ENCODE measurements at regions not wholly inside any gene's neighbourhood (a gene's known extent, or its start where the extent isn't known, plus 50 kb on each side); places are given as distances from the start of the nearest gene placed in this dataset.

DNA sequence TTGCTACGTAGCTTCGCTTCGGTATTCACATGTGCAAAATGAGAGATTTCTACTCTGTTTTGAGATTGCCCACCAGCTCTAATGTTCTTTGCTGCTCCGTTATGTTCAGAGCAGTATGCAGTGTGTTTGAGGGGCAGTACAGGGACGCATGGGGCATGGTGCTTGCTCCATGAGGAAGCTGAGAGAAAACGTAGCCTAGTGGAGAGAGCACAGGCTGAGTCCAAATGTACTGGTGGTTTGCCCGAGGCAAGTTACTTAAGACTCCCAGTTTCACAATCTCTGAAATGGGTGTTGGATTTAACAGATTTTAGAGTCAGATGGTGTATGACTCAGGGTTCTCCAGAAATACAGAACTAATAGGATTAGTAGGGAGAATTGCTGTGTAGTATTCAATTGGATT lies 310.5 kb downstream of the ETNK1 start:
- Mint-ChIP-seq H3K4me1 (peaks cover 10 to 11% of the 10 kb centered on the region in 2 experiments), H3K36me3 (ENCODE audit: insufficient read depth in 1 of 3, low read depth in 3 of 3) (no peaks in the 10 kb centered on the region), H3K27ac (peak overlapping the region in 1 of 3 experiments; percentile 20; a peak in 2 of 7 replicates), H3K27me3 (ENCODE audit: low read depth) (no peaks in the 10 kb centered on the region), H3K9me3 (no peaks in the 10 kb centered on the region), H3K4me3 (no peak overlapping the region)
- H3K4ac ChIP-seq (ENCODE audit: low read depth, low read length), result no peak overlapping the region
- no peaks in the 10 kb centered on the region for H4K20me1 ChIP-seq (ENCODE audit: control insufficient read depth, insufficient read depth, insufficient read length)
- H3K27me3 ChIP-seq (ENCODE audit: insufficient read depth, low read length), result no peaks in the 10 kb centered on the region
- H2AK5ac ChIP-seq (ENCODE audit: insufficient read length, low read length), result no peak overlapping the region
- H3K18ac ChIP-seq (ENCODE audit: insufficient read length, low read depth, low read length), result no peak overlapping the region
- H2BK120ac ChIP-seq (ENCODE audit: low read depth, low read length, poor library complexity, severe bottlenecking), result no peak overlapping the region
- no peak overlapping the region for H3K27ac ChIP-seq (ENCODE audit: insufficient read length, low read depth, low read length)
- H2AFZ ChIP-seq (ENCODE audit: low read length), result no peak overlapping the region
- no peak overlapping the region for H3K4me2 ChIP-seq (ENCODE audit: insufficient read depth, insufficient read length, low read length)
- no CpG with 5 or more reads among the region's 7 CpGs for WGBS (ENCODE audit: extremely low coverage, insufficient read length, low lambda C conversion rate)
- H3K4me1 ChIP-seq (ENCODE audit: insufficient read depth, low read length), result no peaks in the 10 kb centered on the region
- no peak overlapping the region for H2BK15ac ChIP-seq (ENCODE audit: low read depth, low read length)
- no peaks in the 10 kb centered on the region for H3K23me2 ChIP-seq (ENCODE audit: insufficient read length, low read depth, low read length, poor library complexity, severe bottlenecking)
- H3K79me1 ChIP-seq (ENCODE audit: insufficient read depth, low read depth, low read length, poor library complexity, severe bottlenecking), result no peaks in the 10 kb centered on the region
- no peak overlapping the region for H4K91ac ChIP-seq (ENCODE audit: insufficient read length, low read depth, low read length)
- H3K14ac ChIP-seq (ENCODE audit: insufficient read depth, low read length), result no peak overlapping the region
- no peak overlapping the region for H4K5ac ChIP-seq (ENCODE audit: insufficient read length, low read depth, low read length)
- H3T11ph ChIP-seq (ENCODE audit: low read length), result no peak overlapping the region
- H2BK5ac ChIP-seq (ENCODE audit: insufficient read length, low read length), result no peak overlapping the region
- no peak overlapping the region for H3K23ac ChIP-seq (ENCODE audit: insufficient read length, low read depth, low read length)
- no peaks in the 10 kb centered on the region for H3K9me3 ChIP-seq (ENCODE audit: control insufficient read depth, low read depth, low read length)
- no peak overlapping the region for H3K9ac ChIP-seq (ENCODE audit: extremely low read depth, insufficient read length, low read length)
- TF ChIP-seq, protein P1, sequence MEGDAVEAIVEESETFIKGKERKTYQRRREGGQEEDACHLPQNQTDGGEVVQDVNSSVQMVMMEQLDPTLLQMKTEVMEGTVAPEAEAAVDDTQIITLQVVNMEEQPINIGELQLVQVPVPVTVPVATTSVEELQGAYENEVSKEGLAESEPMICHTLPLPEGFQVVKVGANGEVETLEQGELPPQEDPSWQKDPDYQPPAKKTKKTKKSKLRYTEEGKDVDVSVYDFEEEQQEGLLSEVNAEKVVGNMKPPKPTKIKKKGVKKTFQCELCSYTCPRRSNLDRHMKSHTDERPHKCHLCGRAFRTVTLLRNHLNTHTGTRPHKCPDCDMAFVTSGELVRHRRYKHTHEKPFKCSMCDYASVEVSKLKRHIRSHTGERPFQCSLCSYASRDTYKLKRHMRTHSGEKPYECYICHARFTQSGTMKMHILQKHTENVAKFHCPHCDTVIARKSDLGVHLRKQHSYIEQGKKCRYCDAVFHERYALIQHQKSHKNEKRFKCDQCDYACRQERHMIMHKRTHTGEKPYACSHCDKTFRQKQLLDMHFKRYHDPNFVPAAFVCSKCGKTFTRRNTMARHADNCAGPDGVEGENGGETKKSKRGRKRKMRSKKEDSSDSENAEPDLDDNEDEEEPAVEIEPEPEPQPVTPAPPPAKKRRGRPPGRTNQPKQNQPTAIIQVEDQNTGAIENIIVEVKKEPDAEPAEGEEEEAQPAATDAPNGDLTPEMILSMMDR (conservative IDR thresholded peaks at IDR 0.05), result no peak
- H3K56ac ChIP-seq (ENCODE audit: insufficient read length, low read depth, low read length), result no peak overlapping the region
- no peak for DNase-seq
- no peak overlapping the region for H4K8ac ChIP-seq (replicated peaks; ENCODE audit: insufficient read length, low read depth, low read length)
- H2BK12ac ChIP-seq (ENCODE audit: insufficient read length, low read depth, low read length), result no peak overlapping the region
- H3K79me2 ChIP-seq (ENCODE audit: insufficient read depth, low read length), result no peaks in the 10 kb centered on the region
- no peak overlapping the region for H2BK20ac ChIP-seq (ENCODE audit: low read depth, low read length, poor library complexity, severe bottlenecking)
